Adrenal gland (tissue), 9 donors: ENCODE measurements at regions not wholly inside any gene's neighbourhood (a gene's known extent, or its start where the extent isn't known, plus 50 kb on each side); places are given as distances from the start of the nearest gene placed in this dataset.
A peak's percentile ranks its signal among the peaks of the same experiment; 100 is the strongest.

Experiments used
- DNase-seq, 7 donors: peaks; one replicate each; pipeline ENCODE4 v3.0.0-alpha.2; 2019 to 2020
- H3K27ac ChIP-seq, 5 donors: fragments of 200-600 bp; sonication (generic) in 4 of 5; 1 replicate in 3 of 5; 2 replicates in 2 of 5; pipeline versions ENCODE4 v1.5.1 to v1.8.0; 2016 to 2020; ENCODE audit warnings: mild to moderate bottlenecking in 1 of 5
- H3K27me3 ChIP-seq: fragments of 200-600 bp; 2 replicates; pipeline ENCODE4 v1.8.0; 2021
- H3K36me3 ChIP-seq, 2 donors: fragments of 200-600 bp; replicated peaks in 1 of 2; 1 replicate in 1 of 2; 2 replicates in 1 of 2; pipeline versions ENCODE4 v1.5.1 to v1.8.0; 2018 to 2022
- H3K4me1 ChIP-seq, 2 donors: fragments of 200-600 bp; replicated peaks in 1 of 2; 1 replicate in 1 of 2; 2 replicates in 1 of 2; pipeline versions ENCODE4 v1.5.1 to v1.8.0; 2018 to 2021
- H3K4me3 ChIP-seq, 4 donors: fragments of 200-600 bp; sonication (generic) in 3 of 4; one replicate each; pipeline ENCODE4 v1.5.1; 2016 to 2018
- H3K9me3 ChIP-seq, 3 donors: fragments of 200-600 bp; sonication (generic) in 1 of 3; replicated peaks in 1 of 3; 1 replicate in 2 of 3; 2 replicates in 1 of 3; pipeline versions ENCODE4 v1.5.1 to v1.8.0; 2016 to 2021
- POLR2A ChIP-seq, 2 donors: fragments of 450-650 bp; IDR thresholded peaks; one replicate each; pipeline ENCODE4 v1.6.1; 2017; ENCODE audit warnings: antibody characterized with exemption in 2 of 2, mild to moderate bottlenecking in 2 of 2, moderate library complexity in 1 of 2
- WGBS, 4 donors: extraction: QIAGEN DNeasy Blood & Tissue Kit in 2 of 4; methylation state at CpG; one replicate each; pipeline versions ENCODE4 v1.1.5 to v1.1.7; 2013 to 2017; 5-methylcytosine and 5-hydroxymethylcytosine counted together
- intact Hi-C, 2 donors: fragments of 100-400 bp; cut with DNase I; formaldehyde crosslinking; loops; one replicate each; pipeline versions ENCODE4 v1.14.1 to v1.15.0; 2022 to 2023
- TF ChIP-seq, protein P1 (sequence below), 6 experiments: fragments of 450-650 bp in 4 of 6; fragments of 200-600 bp in 2 of 6; sonication (generic) in 1 of 6; IDR thresholded peaks; 1 replicate in 5 of 6; 2 replicates in 1 of 6; pipeline versions ENCODE4 v1.5.1 to v1.8.0; 2016 to 2021; ENCODE audit warnings: antibody characterized with exemption in 6 of 6, mild to moderate bottlenecking in 2 of 6, moderate library complexity in 1 of 6
- donor health status: healthy with polysubstance abuse.
- donor health status: Bipolar disorder and iron deficiency.
- donor health status: DM: yes; HTN: yes; CAD: no.
- donor health status: DM: no; HTN: no; CAD: no.
- donor health status: DM: no; HTN: no; CAD: no.

GRCh38 chr3:31167666-31168065 lies 273.2 kb upstream of the GADL1 start:
- TF ChIP-seq POLR2A (IDR thresholded peaks at IDR 0.05) = no peak
- TF ChIP-seq, protein P1, sequence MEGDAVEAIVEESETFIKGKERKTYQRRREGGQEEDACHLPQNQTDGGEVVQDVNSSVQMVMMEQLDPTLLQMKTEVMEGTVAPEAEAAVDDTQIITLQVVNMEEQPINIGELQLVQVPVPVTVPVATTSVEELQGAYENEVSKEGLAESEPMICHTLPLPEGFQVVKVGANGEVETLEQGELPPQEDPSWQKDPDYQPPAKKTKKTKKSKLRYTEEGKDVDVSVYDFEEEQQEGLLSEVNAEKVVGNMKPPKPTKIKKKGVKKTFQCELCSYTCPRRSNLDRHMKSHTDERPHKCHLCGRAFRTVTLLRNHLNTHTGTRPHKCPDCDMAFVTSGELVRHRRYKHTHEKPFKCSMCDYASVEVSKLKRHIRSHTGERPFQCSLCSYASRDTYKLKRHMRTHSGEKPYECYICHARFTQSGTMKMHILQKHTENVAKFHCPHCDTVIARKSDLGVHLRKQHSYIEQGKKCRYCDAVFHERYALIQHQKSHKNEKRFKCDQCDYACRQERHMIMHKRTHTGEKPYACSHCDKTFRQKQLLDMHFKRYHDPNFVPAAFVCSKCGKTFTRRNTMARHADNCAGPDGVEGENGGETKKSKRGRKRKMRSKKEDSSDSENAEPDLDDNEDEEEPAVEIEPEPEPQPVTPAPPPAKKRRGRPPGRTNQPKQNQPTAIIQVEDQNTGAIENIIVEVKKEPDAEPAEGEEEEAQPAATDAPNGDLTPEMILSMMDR (IDR thresholded peaks at IDR 0.05) = no peak
- no peak overlapping the region for H3K4me3 ChIP-seq
- no peaks in the 10 kb centered on the region for H3K36me3 ChIP-seq
- no peaks in the 10 kb centered on the region for H3K27me3 ChIP-seq
- no peaks in the 10 kb centered on the region for H3K9me3 ChIP-seq
- no peak for DNase-seq
- no peak overlapping the region for H3K27ac ChIP-seq
- intact Hi-C loops = no loop called here
- H3K4me1 ChIP-seq = no peaks in the 10 kb centered on the region
- 95 to 98% (median 97%) methylated on average over 3 of the region's 3 CpGs for WGBS, 4 donors

- no peak overlapping the region for H3K4me3 ChIP-seq
- H3K27me3 ChIP-seq = no peaks in the 10 kb centered on the region
- no peak for TF ChIP-seq POLR2A (IDR thresholded peaks at IDR 0.05)
- H3K27ac ChIP-seq = peak overlapping the region in 1 of 5 donors; percentile 60
- WGBS, 4 donors = 59 to 72% (median 70%) methylated on average over 2 of the region's 2 CpGs
- intact Hi-C loops = no loop called here
- no peaks in the 10 kb centered on the region for H3K36me3 ChIP-seq
- no peak for DNase-seq
- H3K4me1 ChIP-seq = no peaks in the 10 kb centered on the region
- H3K9me3 ChIP-seq = no peaks in the 10 kb centered on the region
These were observed 276.6 kb upstream of the GADL1 start for GRCh38 chr3:31170932-31171670.

DNA sequence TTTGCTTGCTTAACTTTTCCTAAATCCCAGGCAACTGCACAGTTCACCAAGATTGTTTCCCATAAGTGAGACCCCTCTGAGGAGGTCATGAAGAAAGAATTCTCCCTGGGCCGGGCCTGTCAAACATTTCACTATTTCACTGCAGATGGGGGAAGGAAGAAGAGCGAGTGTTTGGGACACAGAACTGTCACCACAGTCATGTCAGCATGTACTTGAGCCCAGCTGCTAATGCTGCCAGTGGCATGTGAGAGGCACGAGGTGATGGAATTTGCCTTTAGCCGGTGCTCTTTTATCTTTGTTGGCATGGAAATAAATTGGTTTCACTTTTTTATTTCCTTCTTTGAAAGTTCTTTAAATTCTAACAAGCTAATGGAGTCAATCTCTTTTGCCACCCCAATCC lies 277.9 kb upstream of the GADL1 start:
- Histone ChIP-seq H3K27ac (peak overlapping the region in 1 of 5 donors; percentile 38), H3K9me3 (no peaks in the 10 kb centered on the region), H3K36me3 (no peaks in the 10 kb centered on the region), H3K4me3 (no peak overlapping the region), H3K4me1 (no peaks in the 10 kb centered on the region), H3K27me3 (no peaks in the 10 kb centered on the region)
- 58 to 70% (median 63%) methylated on average over 4 of the region's 4 CpGs for WGBS, 4 donors
- TF ChIP-seq, protein P1 (IDR thresholded peaks at IDR 0.05) = no peak
- TF ChIP-seq POLR2A (IDR thresholded peaks at IDR 0.05) = no peak
- intact Hi-C loops = no loop called here
- DNase-seq = no peak

GRCh38 chr3:31173118-31173718 lies 278.8 kb upstream of the GADL1 start:
- 88 to 100% (median 99%) methylated on average over 1 of the region's 1 CpG for WGBS, 4 donors
- Histone ChIP-seq H3K4me1 (no peaks in the 10 kb centered on the region), H3K27me3 (no peaks in the 10 kb centered on the region), H3K36me3 (no peaks in the 10 kb centered on the region), H3K27ac (no peak overlapping the region), H3K4me3 (no peak overlapping the region), H3K9me3 (no peaks in the 10 kb centered on the region)
- DNase-seq = no peak
- intact Hi-C loops = no loop called here
- no peak for TF ChIP-seq POLR2A (IDR thresholded peaks at IDR 0.05)
- TF ChIP-seq, protein P1 (IDR thresholded peaks at IDR 0.05) = no peak

DNA sequence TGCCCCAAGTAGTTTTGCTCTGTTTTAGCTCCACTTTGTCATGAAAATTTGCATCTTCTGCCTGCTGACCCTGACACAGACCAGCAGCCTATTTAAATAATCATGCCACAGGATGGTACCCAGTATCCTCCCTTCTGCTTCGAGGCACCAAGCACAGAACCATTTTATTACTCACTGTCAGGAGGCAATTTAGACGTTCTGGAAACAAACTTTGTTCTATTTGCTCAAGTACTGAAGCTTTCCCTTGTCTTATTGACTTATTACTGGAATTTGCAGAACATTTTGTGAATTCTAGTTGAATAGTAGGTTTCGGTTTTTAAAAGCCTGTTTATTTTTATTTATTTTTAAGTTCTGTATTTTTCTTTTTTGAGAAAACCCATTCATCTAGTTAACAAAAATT lies 279.6 kb upstream of the GADL1 start:
- H3K27ac ChIP-seq = no peak overlapping the region
- intact Hi-C loops = no loop called here
- DNase-seq = no peak
- H3K9me3 ChIP-seq = no peaks in the 10 kb centered on the region
- H3K4me3 ChIP-seq = no peak overlapping the region
- H3K36me3 ChIP-seq = no peaks in the 10 kb centered on the region
- no peaks in the 10 kb centered on the region for H3K4me1 ChIP-seq
- H3K27me3 ChIP-seq = no peaks in the 10 kb centered on the region
- no peak for TF ChIP-seq POLR2A (IDR thresholded peaks at IDR 0.05)
- TF ChIP-seq, protein P1 (IDR thresholded peaks at IDR 0.05) = no peak
- WGBS, 4 donors = 38 to 48% (median 47%) methylated on average over 3 of the region's 3 CpGs
